Stimulated activated naive CD8-positive, alpha-beta T cell treated with anti-CD3 and anti-CD28 coated beads, Interleukin-15, amount 100 ng/mL, for 72 hours (primary cell): ENCODE measurements at regions not wholly inside any gene's neighbourhood (a gene's known extent, or its start where the extent isn't known, plus 50 kb on each side); places are given as distances from the start of the nearest gene placed in this dataset.

ENCODE experiments used
- ATAC-seq: fragments of 150-1000 bp; cut with Tn5 transposase; 2 replicates; pipeline ENCODE4 v1.10.0; 2021; ENCODE audit warnings: mild to moderate bottlenecking, moderate library complexity
- DNase-seq, 2 donors: peaks; one replicate each; pipeline ENCODE4 v3.0.0; 2021 to 2022
- H3K27ac Mint-ChIP-seq, 2 donors: one replicate each; pipeline ENCODE4 v1.8.0; 2022; ENCODE audit warnings: mild to moderate bottlenecking in 2 of 2, mixed read lengths in 2 of 2, moderate library complexity in 2 of 2
- H3K27me3 Mint-ChIP-seq: one replicate; pipeline ENCODE4 v1.8.0; 2022; ENCODE audit warnings: mixed read lengths
- H3K4me1 Mint-ChIP-seq: one replicate; pipeline ENCODE4 v1.8.0; 2022; ENCODE audit warnings: mild to moderate bottlenecking, mixed read lengths
- H3K4me3 Mint-ChIP-seq, 2 donors: one replicate each; pipeline ENCODE4 v1.8.0; 2022; ENCODE audit warnings: mild to moderate bottlenecking in 2 of 2, mixed read lengths in 2 of 2, moderate library complexity in 1 of 2
- H3K9me3 Mint-ChIP-seq, 2 donors: one replicate each; pipeline ENCODE4 v1.8.0; 2022; ENCODE audit warnings: mixed read lengths in 2 of 2

GRCh38 chr7:157488966-157489365, 152.2 kb downstream of the DNAJB6 start:
- H3K27me3 Mint-ChIP-seq = peaks cover 20% of the 10 kb centered on the region
- no peak overlapping the region for H3K4me3 Mint-ChIP-seq
- DNase-seq (no peak), ATAC-seq (no peak)
- H3K27ac Mint-ChIP-seq = no peak overlapping the region
- peaks cover 47% of the 10 kb centered on the region for H3K4me1 Mint-ChIP-seq
- peaks cover 7 to 8% of the 10 kb centered on the region in 2 donors for H3K9me3 Mint-ChIP-seq
